Erythroblast (primary cell): ENCODE measurements at regions not wholly inside any gene's neighbourhood (a gene's known extent, or its start where the extent isn't known, plus 50 kb on each side); places are given as distances from the start of the nearest gene placed in this dataset.

Experiments used
- GATA1 ChIP-seq: IDR thresholded peaks from 2 replicates; pipeline ENCODE4 v1.6.1; 2011; ENCODE audit warnings: low read depth, mild to moderate bottlenecking, control low read depth, low read length, moderate library complexity
- POLR2A ChIP-seq: IDR thresholded peaks from 2 replicates; pipeline ENCODE4 v1.6.1; 2011; ENCODE audit warnings: mild to moderate bottlenecking, low read length

GRCh38 chr5:98463222-98463621 is 310.2 kb upstream of the RGMB start:
- no peak for TF ChIP-seq POLR2A
- no peak for TF ChIP-seq GATA1
